ENCODE measurements at regions not wholly inside any gene's neighbourhood (a gene's known extent, or its start where the extent isn't known, plus 50 kb on each side); places are given as distances from the start of the nearest gene placed in this dataset.
"Not testable (repeated sequence)": the region's sequence is repeated elsewhere in the genome, so short reads cannot be mapped to it uniquely, and the experiment has no call there.

- ATAC-seq (no peak), DNase-seq (no peak)
- intact Hi-C loops (cut with DNase I, micrococcal nuclease) = no loop called here
Measured at GRCh38 chr1:173295995-173296394, 88.9 kb upstream of the TNFSF4 start.

- intact Hi-C loops (cut with DNase I, micrococcal nuclease) = no loop called here
- no peak for ATAC-seq
- no peak for DNase-seq
Measured at GRCh38 chr1:173297798-173298391, 90.8 kb upstream of the TNFSF4 start.

- intact Hi-C loops (cut with DNase I, micrococcal nuclease) = no loop called here
- DNase-seq (no peak), ATAC-seq (no peak)
Measured at GRCh38 chr1:173300061-173301044, 93.2 kb upstream of the TNFSF4 start.

GRCh38 chr1:173301507-173301906, 94.4 kb upstream of the TNFSF4 start:
- intact Hi-C loops (cut with DNase I, micrococcal nuclease) = no loop called here
- no peak for ATAC-seq
- DNase-seq = no peak

- intact Hi-C loops (cut with DNase I, micrococcal nuclease) = no loop called here
- ATAC-seq (no peak), DNase-seq (no peak)
Measured at GRCh38 chr1:173302366-173302765, 95.2 kb upstream of the TNFSF4 start.

GRCh38 chr1:173302890-173303829, 96.0 kb upstream of the TNFSF4 start:
- intact Hi-C loops (cut with DNase I, micrococcal nuclease) = no loop called here
- no peak for ATAC-seq
- DNase-seq = no peak

- DNase-seq = no peak
- ATAC-seq = no peak
- intact Hi-C loops (cut with DNase I, micrococcal nuclease) = no loop called here
Measured at GRCh38 chr1:173303984-173304383, 96.9 kb upstream of the TNFSF4 start.

- ATAC-seq (no peak), DNase-seq (no peak)
- intact Hi-C loops (cut with DNase I, micrococcal nuclease) = no loop called here
Measured at GRCh38 chr1:173304529-173305227, 97.5 kb upstream of the TNFSF4 start.

- intact Hi-C loops (cut with DNase I, micrococcal nuclease) = no loop called here
- no peak for DNase-seq
Measured at GRCh38 chr1:173307845-173308244, 100.7 kb upstream of the TNFSF4 start.

GRCh38 chr1:173314656-173315055, 107.5 kb upstream of the TNFSF4 start:
- ATAC-seq (no peak), DNase-seq (no peak)
- intact Hi-C loops (cut with DNase I, micrococcal nuclease) = no loop called here

More at GRCh38 chr1:173307845-173308244, 100.7 kb upstream of the TNFSF4 start:
- ATAC-seq = no peak

GRCh38 chr1:173315296-173315695, 108.2 kb upstream of the TNFSF4 start:
- ATAC-seq (no peak), DNase-seq (no peak)
- intact Hi-C loops (cut with DNase I, micrococcal nuclease) = no loop called here

GRCh38 chr1:173318788-173319187, 111.7 kb upstream of the TNFSF4 start:
- ATAC-seq (no peak), DNase-seq (no peak)
- intact Hi-C loops (cut with DNase I, micrococcal nuclease) = no loop called here

- intact Hi-C loops (cut with DNase I, micrococcal nuclease); ATAC-seq; DNase-seq: not testable (repeated sequence)
Measured at GRCh38 chr1:173324352-173324751, 117.2 kb upstream of the TNFSF4 start.

GRCh38 chr1:173327987-173328386, 120.9 kb upstream of the TNFSF4 start:
- intact Hi-C loops (cut with DNase I, micrococcal nuclease); DNase-seq; ATAC-seq: not testable (repeated sequence)

GRCh38 chr1:173328961-173329360, 121.8 kb upstream of the TNFSF4 start:
- intact Hi-C loops (cut with DNase I, micrococcal nuclease) = no loop called here
- no peak for DNase-seq
- ATAC-seq = no peak

- ATAC-seq = no peak
- intact Hi-C loops (cut with DNase I, micrococcal nuclease) = no loop called here
- DNase-seq = no peak
Measured at GRCh38 chr1:173329726-173330125, 122.6 kb upstream of the TNFSF4 start.

GRCh38 chr1:173330149-173330951, 123.2 kb upstream of the TNFSF4 start:
- intact Hi-C loops (cut with DNase I, micrococcal nuclease) = no loop called here
- DNase-seq (no peak), ATAC-seq (no peak)
